Upper lobe of right lung (tissue), 1 donor: ENCODE measurements at regions not wholly inside any gene's neighbourhood (a gene's known extent, or its start where the extent isn't known, plus 50 kb on each side); places are given as distances from the start of the nearest gene placed in this dataset.
A peak's percentile ranks its signal among the peaks of the same experiment; 100 is the strongest.

ENCODE experiments used
- ATAC-seq: fragments of 200-7000 bp; cut with Tn5 transposase; one replicate; pipeline ENCODE4 v1.9.1; 2020; ENCODE audit warnings: mild to moderate bottlenecking, moderate library complexity
- DNase-seq: peaks from one replicate; pipeline ENCODE4 v3.0.0-alpha.2; 2020
- H3K27ac ChIP-seq: fragments of 200-600 bp; one replicate; pipeline ENCODE4 v1.8.0; 2022
- H3K27me3 ChIP-seq: fragments of 200-600 bp; one replicate; pipeline ENCODE4 v1.8.0; 2022; ENCODE audit warnings: mild to moderate bottlenecking
- H3K36me3 ChIP-seq: fragments of 200-600 bp; one replicate; pipeline ENCODE4 v1.8.0; 2022
- H3K4me1 ChIP-seq: fragments of 200-600 bp; one replicate; pipeline ENCODE4 v1.8.0; 2022
- H3K4me3 ChIP-seq: fragments of 200-600 bp; one replicate; pipeline ENCODE4 v1.8.0; 2022; ENCODE audit warnings: mild to moderate bottlenecking
- H3K9me3 ChIP-seq: fragments of 200-600 bp; one replicate; pipeline ENCODE4 v1.8.0; 2022
- intact Hi-C: fragments of 100-400 bp; cut with DNase I; formaldehyde crosslinking; loops from one replicate; pipeline ENCODE4 v1.11.0; 2022
- TF ChIP-seq, protein P1 (sequence below): fragments of 200-600 bp; IDR thresholded peaks from one replicate; pipeline ENCODE4 v1.8.0; 2022; ENCODE audit warnings: antibody characterized with exemption
- donor health status: DM: no; HTN: yes; CAD: no; lungs with severe emphysema.

- Histone ChIP-seq H3K9me3 (no peaks in the 10 kb centered on the region), H3K4me1 (no peaks in the 10 kb centered on the region), H3K4me3 (no peak overlapping the region), H3K36me3 (no peaks in the 10 kb centered on the region), H3K27me3 (no peaks in the 10 kb centered on the region), H3K27ac (no peak overlapping the region)
- TF ChIP-seq, protein P1, sequence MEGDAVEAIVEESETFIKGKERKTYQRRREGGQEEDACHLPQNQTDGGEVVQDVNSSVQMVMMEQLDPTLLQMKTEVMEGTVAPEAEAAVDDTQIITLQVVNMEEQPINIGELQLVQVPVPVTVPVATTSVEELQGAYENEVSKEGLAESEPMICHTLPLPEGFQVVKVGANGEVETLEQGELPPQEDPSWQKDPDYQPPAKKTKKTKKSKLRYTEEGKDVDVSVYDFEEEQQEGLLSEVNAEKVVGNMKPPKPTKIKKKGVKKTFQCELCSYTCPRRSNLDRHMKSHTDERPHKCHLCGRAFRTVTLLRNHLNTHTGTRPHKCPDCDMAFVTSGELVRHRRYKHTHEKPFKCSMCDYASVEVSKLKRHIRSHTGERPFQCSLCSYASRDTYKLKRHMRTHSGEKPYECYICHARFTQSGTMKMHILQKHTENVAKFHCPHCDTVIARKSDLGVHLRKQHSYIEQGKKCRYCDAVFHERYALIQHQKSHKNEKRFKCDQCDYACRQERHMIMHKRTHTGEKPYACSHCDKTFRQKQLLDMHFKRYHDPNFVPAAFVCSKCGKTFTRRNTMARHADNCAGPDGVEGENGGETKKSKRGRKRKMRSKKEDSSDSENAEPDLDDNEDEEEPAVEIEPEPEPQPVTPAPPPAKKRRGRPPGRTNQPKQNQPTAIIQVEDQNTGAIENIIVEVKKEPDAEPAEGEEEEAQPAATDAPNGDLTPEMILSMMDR: no peak
- ATAC-seq: no peak
- intact Hi-C loops: no loop called here
- DNase-seq: no peak
Measured at GRCh38 chr7:25922296-25922695, 229.7 kb upstream of the NFE2L3 start.

GRCh38 chr7:25923741-25924460 is 228.1 kb upstream of the NFE2L3 start:
- no peak for DNase-seq
- H3K4me3 ChIP-seq: no peak overlapping the region
- no peak for ATAC-seq
- no peaks in the 10 kb centered on the region for H3K9me3 ChIP-seq
- intact Hi-C loops: no loop called here
- no peaks in the 10 kb centered on the region for H3K27me3 ChIP-seq
- TF ChIP-seq, protein P1: no peak
- no peaks in the 10 kb centered on the region for H3K36me3 ChIP-seq
- H3K27ac ChIP-seq: no peak overlapping the region
- H3K4me1 ChIP-seq: no peaks in the 10 kb centered on the region

GRCh38 chr7:25926009-25926408 is 226.0 kb upstream of the NFE2L3 start:
- Histone ChIP-seq H3K27ac (no peak overlapping the region), H3K4me1 (no peaks in the 10 kb centered on the region), H3K27me3 (peaks cover 6% of the 10 kb centered on the region), H3K4me3 (no peak overlapping the region), H3K9me3 (no peaks in the 10 kb centered on the region), H3K36me3 (no peaks in the 10 kb centered on the region)
- ATAC-seq: peak; percentile 37
- DNase-seq: no peak
- TF ChIP-seq, protein P1: no peak
- intact Hi-C loops: no loop called here

DNA sequence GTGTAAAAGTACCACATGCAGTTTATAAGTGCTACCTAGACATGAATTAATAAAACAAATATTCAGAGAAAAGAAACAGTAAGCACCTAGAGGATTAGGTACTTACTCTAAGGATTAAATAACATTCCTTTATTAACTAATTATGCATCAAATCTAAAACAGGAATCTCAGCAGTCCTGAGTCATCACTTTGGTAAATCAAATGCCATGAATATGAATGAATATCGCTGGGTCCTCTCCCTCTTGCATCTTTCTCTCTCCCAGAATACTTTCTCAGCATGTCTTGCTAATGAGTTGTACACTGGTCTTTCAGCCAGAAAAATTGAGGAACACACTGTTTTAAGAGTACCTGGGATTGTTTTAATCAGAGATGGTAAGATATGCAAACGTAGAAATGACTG is 225.5 kb upstream of the NFE2L3 start:
- Histone ChIP-seq H3K27ac (no peak overlapping the region), H3K4me1 (no peaks in the 10 kb centered on the region), H3K9me3 (no peaks in the 10 kb centered on the region), H3K36me3 (no peaks in the 10 kb centered on the region), H3K27me3 (peaks cover 7% of the 10 kb centered on the region), H3K4me3 (no peak overlapping the region)
- intact Hi-C loops: no loop called here
- TF ChIP-seq, protein P1: no peak
- ATAC-seq (no peak), DNase-seq (no peak)

GRCh38 chr7:25926891-25927625 is 224.9 kb upstream of the NFE2L3 start:
- no peaks in the 10 kb centered on the region for H3K9me3 ChIP-seq
- no peak overlapping the region for H3K4me3 ChIP-seq
- intact Hi-C loops: no loop called here
- H3K27ac ChIP-seq: no peak overlapping the region
- ATAC-seq (no peak), DNase-seq (no peak)
- no peaks in the 10 kb centered on the region for H3K4me1 ChIP-seq
- peaks cover 7% of the 10 kb centered on the region for H3K27me3 ChIP-seq
- no peaks in the 10 kb centered on the region for H3K36me3 ChIP-seq
- TF ChIP-seq, protein P1: no peak
